ENCODE measurements at regions not wholly inside any gene's neighbourhood (a gene's known extent, or its start where the extent isn't known, plus 50 kb on each side); places are given as distances from the start of the nearest gene placed in this dataset.

GRCh38 chr3:117195034-117195433 lies 485.5 kb downstream of the TUSC7 start:
- H3K9ac ChIP-seq (ENCODE audit: low read depth, low read length, poor library complexity): no peak overlapping the region
- H4K91ac ChIP-seq (ENCODE audit: low read depth, low read length, poor library complexity): no peak overlapping the region
- no peak overlapping the region for H2BK120ac ChIP-seq (ENCODE audit: low read depth, low read length)
- no peak overlapping the region for H2BK12ac ChIP-seq (ENCODE audit: low read length)
- no peak overlapping the region for H3K4me3 ChIP-seq (ENCODE audit: low read length in 2 of 2)
- H3K14ac ChIP-seq (ENCODE audit: low read length): no peak overlapping the region
- no peak overlapping the region for H3K4ac ChIP-seq (ENCODE audit: low read length)
- H2BK5ac ChIP-seq (ENCODE audit: low read length): no peak overlapping the region
- H3K27me3 ChIP-seq (ENCODE audit: control insufficient read depth in 3 of 3, insufficient read depth in 3 of 3, low read depth in 1 of 3, low read length in 3 of 3): no peaks in the 10 kb centered on the region
- no peak overlapping the region for H2AK5ac ChIP-seq (ENCODE audit: low read depth, low read length)
- H3K27ac ChIP-seq (replicated peaks; ENCODE audit: low read length): no peak overlapping the region
- H3K9me3 ChIP-seq (replicated peaks in 1 of 2; ENCODE audit: control insufficient read depth in 2 of 2, insufficient read depth in 1 of 2, low read depth in 1 of 2, low read length in 2 of 2): no peaks in the 10 kb centered on the region
- H2AFZ ChIP-seq (ENCODE audit: low read length): no peak overlapping the region
- H3K36me3 ChIP-seq (replicated peaks in 1 of 2; ENCODE audit: control insufficient read depth in 2 of 2, insufficient read depth in 2 of 2, low read length in 2 of 2): no peaks in the 10 kb centered on the region
- H4K8ac ChIP-seq (ENCODE audit: low read depth, low read length): no peak overlapping the region
- H3K4me1 ChIP-seq (ENCODE audit: control insufficient read depth in 2 of 2, insufficient read depth in 1 of 2, low read depth in 1 of 2, low read length in 2 of 2): peaks cover 0 to under 1% of the 10 kb centered on the region in 2 donors
- H3K18ac ChIP-seq (ENCODE audit: low read length): no peak overlapping the region
- no peaks in the 10 kb centered on the region for H3K79me1 ChIP-seq (ENCODE audit: low read depth, low read length)
- no peak overlapping the region for H2BK15ac ChIP-seq (ENCODE audit: low read length)
- no peak for DNase-seq (ENCODE audit: low spot score)
- H3K23ac ChIP-seq (ENCODE audit: low read depth, low read length, poor library complexity): no peak overlapping the region
- H3K4me2 ChIP-seq (ENCODE audit: insufficient read depth, low read length, poor library complexity, severe bottlenecking): no peak overlapping the region

- no peak overlapping the region for H2BK120ac ChIP-seq (ENCODE audit: low read depth, low read length)
- DNase-seq (ENCODE audit: low spot score): no peak
These were observed 491.4 kb downstream of the TUSC7 start for GRCh38 chr3:117200962-117201361.

GRCh38 chr3:117201901-117202774 lies 492.6 kb downstream of the TUSC7 start:
- H2AFZ ChIP-seq (ENCODE audit: low read length): no peak overlapping the region
- H2BK5ac ChIP-seq (ENCODE audit: low read length): no peak overlapping the region
- WGBS, 2 donors (ENCODE audit: extremely low coverage in 2 of 2, insufficient read length in 2 of 2, insufficient replicate concordance in 1 of 2): no CpG with 5 or more reads among the region's 5 CpGs
- H3K4me3 ChIP-seq (ENCODE audit: low read length in 2 of 2): no peak overlapping the region
- H3K4ac ChIP-seq (ENCODE audit: low read length): no peak overlapping the region
- peaks cover 0 to 1% of the 10 kb centered on the region in 2 donors for H3K4me1 ChIP-seq (ENCODE audit: control insufficient read depth in 2 of 2, insufficient read depth in 1 of 2, low read depth in 1 of 2, low read length in 2 of 2)
- H3K9ac ChIP-seq (ENCODE audit: low read depth, low read length, poor library complexity): no peak overlapping the region
- no peak overlapping the region for H4K8ac ChIP-seq (ENCODE audit: low read depth, low read length)
- no peaks in the 10 kb centered on the region for H3K79me1 ChIP-seq (ENCODE audit: low read depth, low read length)
- H3K4me2 ChIP-seq (ENCODE audit: insufficient read depth, low read length, poor library complexity, severe bottlenecking): no peak overlapping the region
- H3K27me3 ChIP-seq (ENCODE audit: control insufficient read depth in 3 of 3, insufficient read depth in 3 of 3, low read depth in 1 of 3, low read length in 3 of 3): no peaks in the 10 kb centered on the region
- no peak overlapping the region for H3K18ac ChIP-seq (ENCODE audit: low read length)
- no peak overlapping the region for H3K14ac ChIP-seq (ENCODE audit: low read length)
- H2BK120ac ChIP-seq (ENCODE audit: low read depth, low read length): no peak overlapping the region
- no peak overlapping the region for H2BK12ac ChIP-seq (ENCODE audit: low read length)
- no peaks in the 10 kb centered on the region for H3K36me3 ChIP-seq (replicated peaks in 1 of 2; ENCODE audit: control insufficient read depth in 2 of 2, insufficient read depth in 2 of 2, low read length in 2 of 2)
- no peak overlapping the region for H2BK15ac ChIP-seq (ENCODE audit: low read length)
- no peak for DNase-seq (ENCODE audit: low spot score)
- H2AK5ac ChIP-seq (ENCODE audit: low read depth, low read length): no peak overlapping the region
- no peak overlapping the region for H4K91ac ChIP-seq (ENCODE audit: low read depth, low read length, poor library complexity)
- no peak overlapping the region for H3K23ac ChIP-seq (ENCODE audit: low read depth, low read length, poor library complexity)
- no peak overlapping the region for H3K27ac ChIP-seq (replicated peaks; ENCODE audit: low read length)
- no peaks in the 10 kb centered on the region for H3K9me3 ChIP-seq (replicated peaks in 1 of 2; ENCODE audit: control insufficient read depth in 2 of 2, insufficient read depth in 1 of 2, low read depth in 1 of 2, low read length in 2 of 2)

More at GRCh38 chr3:117200962-117201361, 491.4 kb downstream of the TUSC7 start:
- no peaks in the 10 kb centered on the region for H3K79me1 ChIP-seq (ENCODE audit: low read depth, low read length)
- no peak overlapping the region for H3K27ac ChIP-seq (replicated peaks; ENCODE audit: low read length)
- no peak overlapping the region for H2BK5ac ChIP-seq (ENCODE audit: low read length)
- H2AFZ ChIP-seq (ENCODE audit: low read length): no peak overlapping the region
- no peak overlapping the region for H3K14ac ChIP-seq (ENCODE audit: low read length)
- no peak overlapping the region for H2AK5ac ChIP-seq (ENCODE audit: low read depth, low read length)
- no peak overlapping the region for H3K9ac ChIP-seq (ENCODE audit: low read depth, low read length, poor library complexity)
- no peaks in the 10 kb centered on the region for H3K27me3 ChIP-seq (ENCODE audit: control insufficient read depth in 3 of 3, insufficient read depth in 3 of 3, low read depth in 1 of 3, low read length in 3 of 3)
- H3K18ac ChIP-seq (ENCODE audit: low read length): no peak overlapping the region
- no peak overlapping the region for H3K4me2 ChIP-seq (ENCODE audit: insufficient read depth, low read length, poor library complexity, severe bottlenecking)
- H3K4me1 ChIP-seq (ENCODE audit: control insufficient read depth in 2 of 2, insufficient read depth in 1 of 2, low read depth in 1 of 2, low read length in 2 of 2): peaks cover 0 to 1% of the 10 kb centered on the region in 2 donors
- H4K8ac ChIP-seq (ENCODE audit: low read depth, low read length): no peak overlapping the region
- H3K9me3 ChIP-seq (replicated peaks in 1 of 2; ENCODE audit: control insufficient read depth in 2 of 2, insufficient read depth in 1 of 2, low read depth in 1 of 2, low read length in 2 of 2): no peaks in the 10 kb centered on the region
- no peaks in the 10 kb centered on the region for H3K36me3 ChIP-seq (replicated peaks in 1 of 2; ENCODE audit: control insufficient read depth in 2 of 2, insufficient read depth in 2 of 2, low read length in 2 of 2)
- no peak overlapping the region for H2BK15ac ChIP-seq (ENCODE audit: low read length)
- no peak overlapping the region for H3K4ac ChIP-seq (ENCODE audit: low read length)
- no peak overlapping the region for H2BK12ac ChIP-seq (ENCODE audit: low read length)
- H3K4me3 ChIP-seq (ENCODE audit: low read length in 2 of 2): no peak overlapping the region
- H4K91ac ChIP-seq (ENCODE audit: low read depth, low read length, poor library complexity): no peak overlapping the region
- no peak overlapping the region for H3K23ac ChIP-seq (ENCODE audit: low read depth, low read length, poor library complexity)
- WGBS, 2 donors (ENCODE audit: extremely low coverage in 2 of 2, insufficient read length in 2 of 2, insufficient replicate concordance in 1 of 2): no CpG with 5 or more reads among the region's 2 CpGs

GRCh38 chr3:117217355-117217754 lies 507.8 kb downstream of the TUSC7 start:
- no peak overlapping the region for H3K9ac ChIP-seq (ENCODE audit: low read depth, low read length, poor library complexity)
- DNase-seq (ENCODE audit: low spot score): no peak
- no CpG with 5 or more reads among the region's 3 CpGs for WGBS, 2 donors (ENCODE audit: extremely low coverage in 2 of 2, insufficient read length in 2 of 2, insufficient replicate concordance in 1 of 2)

More at GRCh38 chr3:117217355-117217754, 507.8 kb downstream of the TUSC7 start:
- H2BK120ac ChIP-seq (ENCODE audit: low read depth, low read length): no peak overlapping the region
- H3K4me3 ChIP-seq (ENCODE audit: low read length in 2 of 2): no peak overlapping the region
- H3K79me1 ChIP-seq (ENCODE audit: low read depth, low read length): no peaks in the 10 kb centered on the region
- no peaks in the 10 kb centered on the region for H3K4me1 ChIP-seq (ENCODE audit: control insufficient read depth in 2 of 2, insufficient read depth in 1 of 2, low read depth in 1 of 2, low read length in 2 of 2)
- H3K14ac ChIP-seq (ENCODE audit: low read length): no peak overlapping the region
- no peaks in the 10 kb centered on the region for H3K36me3 ChIP-seq (replicated peaks in 1 of 2; ENCODE audit: control insufficient read depth in 2 of 2, insufficient read depth in 2 of 2, low read length in 2 of 2)
- peaks cover 0 to 2% of the 10 kb centered on the region in 2 donors for H3K9me3 ChIP-seq (replicated peaks in 1 of 2; ENCODE audit: control insufficient read depth in 2 of 2, insufficient read depth in 1 of 2, low read depth in 1 of 2, low read length in 2 of 2)
- H2AK5ac ChIP-seq (ENCODE audit: low read depth, low read length): no peak overlapping the region
- H3K27me3 ChIP-seq (ENCODE audit: control insufficient read depth in 3 of 3, insufficient read depth in 3 of 3, low read depth in 1 of 3, low read length in 3 of 3): no peaks in the 10 kb centered on the region
- no peak overlapping the region for H2BK15ac ChIP-seq (ENCODE audit: low read length)
- H2BK5ac ChIP-seq (ENCODE audit: low read length): no peak overlapping the region
- no peak overlapping the region for H3K4me2 ChIP-seq (ENCODE audit: insufficient read depth, low read length, poor library complexity, severe bottlenecking)
- H3K4ac ChIP-seq (ENCODE audit: low read length): no peak overlapping the region
- H2BK12ac ChIP-seq (ENCODE audit: low read length): no peak overlapping the region
- H3K18ac ChIP-seq (ENCODE audit: low read length): no peak overlapping the region
- H3K23ac ChIP-seq (ENCODE audit: low read depth, low read length, poor library complexity): no peak overlapping the region
- no peak overlapping the region for H4K8ac ChIP-seq (ENCODE audit: low read depth, low read length)
- H3K27ac ChIP-seq (replicated peaks; ENCODE audit: low read length): no peak overlapping the region
- no peak overlapping the region for H2AFZ ChIP-seq (ENCODE audit: low read length)
- no peak overlapping the region for H4K91ac ChIP-seq (ENCODE audit: low read depth, low read length, poor library complexity)

Measured in neuronal stem cell (in vitro differentiated cells).